Karpas-422 (cell line): ENCODE measurements at regions not wholly inside any gene's neighbourhood (a gene's known extent, or its start where the extent isn't known, plus 50 kb on each side); places are given as distances from the start of the nearest gene placed in this dataset.
"Not testable (repeated sequence)": the region's sequence is repeated elsewhere in the genome, so short reads cannot be mapped to it uniquely, and the experiment has no call there.

Source experiments
- DNase-seq: peaks from one replicate; pipeline ENCODE4 v3.0.0-alpha.2; 2015
- H2AFZ ChIP-seq: fragments of 200-600 bp; sonication (generic); 2 replicates; pipeline ENCODE4 v1.6.1; 2014; ENCODE audit warnings: antibody characterized with exemption, low read length, mixed read lengths
- H3K27ac ChIP-seq: fragments of 200-600 bp; sonication (generic); 2 replicates; pipeline ENCODE4 v1.5.1; 2014; ENCODE audit warnings: mild to moderate bottlenecking, low read length, moderate library complexity
- H3K27me3 ChIP-seq: fragments of 200-600 bp; sonication (generic); 2 replicates; pipeline ENCODE4 v1.6.1; 2014; ENCODE audit warnings: low read length, mixed read lengths
- H3K36me3 ChIP-seq: fragments of 200-600 bp; sonication (generic); 2 replicates; pipeline ENCODE4 v1.6.1; 2014; ENCODE audit warnings: low read length, mixed read lengths; ENCODE audit not compliant: insufficient read depth
- H3K4me1 ChIP-seq: fragments of 200-600 bp; sonication (generic); 2 replicates; pipeline ENCODE4 v1.6.1; 2014; ENCODE audit warnings: mild to moderate bottlenecking, low read length, mixed read lengths
- H3K4me2 ChIP-seq: fragments of 200-600 bp; sonication (generic); 2 replicates; pipeline ENCODE4 v1.6.1; 2014; ENCODE audit warnings: low read length, low read depth, mild to moderate bottlenecking; ENCODE audit not compliant: poor library complexity, severe bottlenecking
- H3K4me3 ChIP-seq: fragments of 200-600 bp; sonication (generic); 2 replicates; pipeline ENCODE4 v1.5.1; 2014; ENCODE audit warnings: mild to moderate bottlenecking, antibody characterized with exemption, low read length, mixed read lengths
- H3K79me2 ChIP-seq: fragments of 200-600 bp; sonication (generic); 2 replicates; pipeline ENCODE4 v1.6.1; 2014; ENCODE audit warnings: mild to moderate bottlenecking, low read length, mixed read lengths
- H3K9ac ChIP-seq: fragments of 200-600 bp; sonication (generic); 2 replicates; pipeline ENCODE4 v1.6.0; 2014; ENCODE audit warnings: low read length
- H3K9me2 ChIP-seq: fragments of 200-600 bp; sonication (generic), shearing (Covaris generic); replicated peaks from 2 replicates; pipeline ENCODE4 v1.6.0; 2014; ENCODE audit warnings: mild to moderate bottlenecking, low read length, moderate library complexity; ENCODE audit not compliant: insufficient read depth
- H3K9me3 ChIP-seq: fragments of 300-700, 200-600 bp; sonication (generic); 2 replicates; pipeline ENCODE4 v1.6.1; 2014; ENCODE audit warnings: low read length, mixed read lengths
- H4K20me1 ChIP-seq: fragments of 200-600 bp; sonication (generic); 2 replicates; pipeline ENCODE4 v1.6.1; 2014; ENCODE audit warnings: mild to moderate bottlenecking, antibody characterized with exemption, low read length, low read depth; ENCODE audit not compliant: insufficient read depth

GRCh38 chr16:24652209-24652712 is 77.2 kb upstream of the TNRC6A start:
- no peak overlapping the region for H3K27ac ChIP-seq
- no peaks in the 10 kb centered on the region for H3K9me2 ChIP-seq
- no peaks in the 10 kb centered on the region for H3K36me3 ChIP-seq
- no peaks in the 10 kb centered on the region for H4K20me1 ChIP-seq
- no peak overlapping the region for H2AFZ ChIP-seq
- H3K4me2 ChIP-seq = no peak overlapping the region
- H3K9ac ChIP-seq = no peak overlapping the region
- H3K79me2 ChIP-seq = no peaks in the 10 kb centered on the region
- H3K4me1 ChIP-seq = no peaks in the 10 kb centered on the region
- H3K27me3 ChIP-seq = no peaks in the 10 kb centered on the region
- DNase-seq = no peak
- no peaks in the 10 kb centered on the region for H3K9me3 ChIP-seq
- no peak overlapping the region for H3K4me3 ChIP-seq

GRCh38 chr16:24652803-24653202 is 76.6 kb upstream of the TNRC6A start:
- H3K27ac ChIP-seq = no peak overlapping the region
- H3K36me3 ChIP-seq = no peaks in the 10 kb centered on the region
- no peaks in the 10 kb centered on the region for H3K9me3 ChIP-seq
- no peak overlapping the region for H3K4me3 ChIP-seq
- H4K20me1 ChIP-seq = no peaks in the 10 kb centered on the region
- H3K27me3 ChIP-seq = no peaks in the 10 kb centered on the region
- no peak overlapping the region for H2AFZ ChIP-seq
- no peak overlapping the region for H3K9ac ChIP-seq
- H3K79me2 ChIP-seq = no peaks in the 10 kb centered on the region
- H3K4me1 ChIP-seq = no peaks in the 10 kb centered on the region
- no peak overlapping the region for H3K4me2 ChIP-seq
- no peaks in the 10 kb centered on the region for H3K9me2 ChIP-seq
- no peak for DNase-seq

- Histone ChIP-seq H3K9me2 (no peaks in the 10 kb centered on the region), H4K20me1 (no peaks in the 10 kb centered on the region), H3K79me2 (no peaks in the 10 kb centered on the region), H3K4me2 (no peak overlapping the region), H2AFZ (no peak overlapping the region), H3K9me3 (no peaks in the 10 kb centered on the region), H3K9ac (no peak overlapping the region), H3K27me3 (no peaks in the 10 kb centered on the region), H3K4me1 (no peaks in the 10 kb centered on the region), H3K27ac (no peak overlapping the region), H3K36me3 (no peaks in the 10 kb centered on the region), H3K4me3 (no peak overlapping the region)
- DNase-seq = no peak
Observed at GRCh38 chr16:24653725-24654124, 75.7 kb upstream of the TNRC6A start.

GRCh38 chr16:24665942-24666341 is 63.5 kb upstream of the TNRC6A start:
- not testable (repeated sequence) for H3K9ac ChIP-seq, H2AFZ ChIP-seq, H3K9me2 ChIP-seq, H3K36me3 ChIP-seq, H3K4me1 ChIP-seq, H3K4me3 ChIP-seq, H3K9me3 ChIP-seq, H3K27ac ChIP-seq, H3K4me2 ChIP-seq, H4K20me1 ChIP-seq, H3K79me2 ChIP-seq, H3K27me3 ChIP-seq
- peak; percentile 27 for DNase-seq

GRCh38 chr16:24667244-24667764 is 62.1 kb upstream of the TNRC6A start:
- Histone ChIP-seq H3K4me2 (no peak overlapping the region), H3K4me1 (no peaks in the 10 kb centered on the region), H3K36me3 (no peaks in the 10 kb centered on the region), H3K27me3 (no peaks in the 10 kb centered on the region), H2AFZ (no peak overlapping the region), H3K4me3 (no peak overlapping the region), H3K9ac (no peak overlapping the region), H3K9me2 (no peaks in the 10 kb centered on the region), H4K20me1 (no peaks in the 10 kb centered on the region), H3K79me2 (no peaks in the 10 kb centered on the region), H3K9me3 (no peaks in the 10 kb centered on the region), H3K27ac (no peak overlapping the region)
- peak; percentile 25 for DNase-seq

GRCh38 chr16:24668481-24669061 is 60.9 kb upstream of the TNRC6A start:
- no peaks in the 10 kb centered on the region for H3K4me1 ChIP-seq
- no peaks in the 10 kb centered on the region for H3K79me2 ChIP-seq
- no peak overlapping the region for H3K9ac ChIP-seq
- H3K27me3 ChIP-seq = no peaks in the 10 kb centered on the region
- peak; percentile 20 for DNase-seq
- H3K4me2 ChIP-seq = no peak overlapping the region
- H3K4me3 ChIP-seq = no peak overlapping the region
- no peaks in the 10 kb centered on the region for H3K9me2 ChIP-seq
- H3K27ac ChIP-seq = no peak overlapping the region
- no peaks in the 10 kb centered on the region for H3K36me3 ChIP-seq
- H3K9me3 ChIP-seq = no peaks in the 10 kb centered on the region
- no peak overlapping the region for H2AFZ ChIP-seq
- H4K20me1 ChIP-seq = no peaks in the 10 kb centered on the region

GRCh38 chr16:24670623-24671454 is 58.6 kb upstream of the TNRC6A start:
- Histone ChIP-seq H3K36me3 (no peaks in the 10 kb centered on the region), H2AFZ (no peak overlapping the region), H3K4me1 (no peaks in the 10 kb centered on the region), H3K4me3 (no peak overlapping the region), H3K9ac (no peak overlapping the region), H4K20me1 (no peaks in the 10 kb centered on the region), H3K9me3 (no peaks in the 10 kb centered on the region), H3K9me2 (no peaks in the 10 kb centered on the region), H3K27me3 (no peaks in the 10 kb centered on the region), H3K79me2 (no peaks in the 10 kb centered on the region), H3K27ac (no peak overlapping the region), H3K4me2 (no peak overlapping the region)
- peak; percentile 39 for DNase-seq

- Histone ChIP-seq H3K27ac (no peak overlapping the region), H3K4me2 (no peak overlapping the region), H3K36me3 (no peaks in the 10 kb centered on the region), H3K9me2 (no peaks in the 10 kb centered on the region), H3K4me3 (no peak overlapping the region), H4K20me1 (no peaks in the 10 kb centered on the region), H2AFZ (no peak overlapping the region), H3K27me3 (no peaks in the 10 kb centered on the region), H3K9me3 (no peaks in the 10 kb centered on the region), H3K79me2 (no peaks in the 10 kb centered on the region), H3K9ac (no peak overlapping the region), H3K4me1 (no peaks in the 10 kb centered on the region)
- peak; percentile 19 for DNase-seq
Observed at GRCh38 chr16:24671455-24671954, 57.9 kb upstream of the TNRC6A start.
